GM12873 (cell line): ENCODE measurements at regions not wholly inside any gene's neighbourhood (a gene's known extent, or its start where the extent isn't known, plus 50 kb on each side); places are given as distances from the start of the nearest gene placed in this dataset.
A peak's percentile ranks its signal among the peaks of the same experiment; 100 is the strongest.

ENCODE experiments used
- CTCF ChIP-seq: IDR thresholded peaks from 2 replicates; pipeline ENCODE4 v1.5.1; 2012; ENCODE audit warnings: low read depth, mild to moderate bottlenecking, moderate library complexity, low read length, control low read depth; ENCODE audit not compliant: insufficient read depth; ENCODE audit errors: missing control alignments

DNA sequence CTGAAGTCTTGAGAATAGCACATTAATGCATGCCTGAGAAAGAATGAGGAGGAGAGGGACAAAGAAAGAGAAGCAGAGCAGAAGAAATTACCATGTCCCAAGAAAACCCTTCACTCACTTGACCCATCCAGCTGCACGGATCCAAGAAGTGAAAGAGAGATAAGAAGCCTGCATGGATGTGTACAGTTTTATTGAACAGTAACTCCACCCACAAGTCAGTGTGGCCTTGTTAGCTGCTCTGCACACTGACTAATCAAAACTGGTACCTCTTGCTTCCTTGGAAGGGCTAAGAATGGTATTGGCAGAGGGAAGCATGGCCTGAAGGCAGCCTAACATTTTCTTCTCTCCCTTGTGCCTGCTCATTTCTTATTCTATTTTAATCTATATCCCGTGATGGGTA lies 163.9 kb downstream of the SLC7A11 start:
- TF ChIP-seq CTCF = no peak

DNA sequence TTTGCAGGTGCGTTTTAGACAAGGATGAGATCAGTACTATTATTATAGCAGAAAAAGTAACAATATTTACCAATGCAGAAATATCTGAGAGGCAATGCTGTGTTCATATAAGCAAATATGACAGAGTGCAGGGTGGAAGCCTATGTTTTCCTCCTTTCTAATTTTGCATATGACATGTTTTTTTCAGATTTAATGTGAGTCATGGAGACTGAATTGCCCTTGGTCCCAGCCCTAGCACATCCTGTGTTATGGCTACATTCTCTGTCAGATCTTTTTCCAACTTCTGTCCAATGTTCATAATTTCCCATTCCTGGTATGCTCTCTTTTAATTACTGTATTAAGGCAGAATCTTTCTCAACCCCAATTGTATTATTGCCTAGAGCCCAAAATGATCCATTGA lies 165.6 kb downstream of the SLC7A11 start:
- TF ChIP-seq CTCF = no peak

GRCh38 chr4:138070816-138071215 lies 171.3 kb downstream of the SLC7A11 start:
- no peak for TF ChIP-seq CTCF

GRCh38 chr4:138063581-138063980 lies 178.6 kb downstream of the SLC7A11 start:
- TF ChIP-seq CTCF = peak; percentile 39

- no peak for TF ChIP-seq CTCF
Observed at GRCh38 chr4:138062929-138063328, 179.2 kb downstream of the SLC7A11 start.

DNA sequence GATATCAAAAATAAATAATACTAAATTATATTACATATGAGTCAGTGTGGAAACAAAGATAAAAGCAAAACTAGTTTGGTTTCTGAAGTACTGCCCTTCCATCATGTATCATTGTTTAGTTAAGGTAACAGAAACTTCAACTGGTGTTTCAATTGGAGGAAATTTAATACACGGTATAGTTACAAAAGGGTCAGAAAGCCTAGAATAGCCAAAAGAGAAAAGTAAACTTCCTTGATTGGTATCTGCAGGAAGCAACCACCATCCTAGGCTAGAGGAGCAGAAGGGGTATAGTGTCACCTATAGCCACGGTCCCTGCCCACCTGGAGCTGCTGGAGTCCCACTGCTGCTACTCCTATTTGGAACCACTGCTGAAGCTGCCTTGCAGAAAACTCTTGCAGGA lies 185.6 kb downstream of the SLC7A11 start:
- TF ChIP-seq CTCF = no peak

DNA sequence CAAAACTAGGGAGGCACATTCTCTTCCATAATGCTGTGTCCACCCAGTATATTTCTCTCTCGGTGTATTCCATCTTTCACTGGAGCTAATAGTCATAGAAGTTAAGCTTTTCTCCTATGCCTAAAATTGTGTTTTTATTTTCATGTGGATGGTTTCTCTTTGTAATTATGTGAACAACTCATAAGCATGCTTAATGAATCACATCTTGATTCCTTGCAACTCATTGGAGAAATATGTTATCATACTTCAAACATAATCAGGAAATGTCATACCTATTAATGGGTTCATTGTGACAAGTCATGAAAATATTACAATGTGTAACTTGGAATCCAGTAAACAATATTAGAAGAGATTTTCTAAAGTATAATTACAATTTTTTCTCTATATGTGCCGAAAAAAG lies 186.3 kb downstream of the SLC7A11 start:
- TF ChIP-seq CTCF = no peak
